ENCODE measurements at regions not wholly inside any gene's neighbourhood (a gene's known extent, or its start where the extent isn't known, plus 50 kb on each side); places are given as distances from the start of the nearest gene placed in this dataset.

DNA sequence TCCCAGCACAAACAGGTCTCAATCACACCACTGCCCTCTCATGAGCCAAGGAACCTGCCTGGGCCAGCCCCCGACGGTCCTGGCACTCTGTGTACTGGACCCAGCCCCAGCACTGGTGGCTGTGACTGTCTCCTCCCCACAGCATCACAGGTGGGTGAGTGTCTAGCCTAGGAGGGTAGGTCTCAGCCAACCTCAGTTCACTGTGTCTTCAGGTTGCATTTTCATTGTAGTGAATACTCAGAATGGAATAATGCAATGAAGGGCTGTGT lies 163.4 kb upstream of the NSMCE3 start:
- Mint-ChIP-seq H3K36me3 (no peaks in the 10 kb centered on the region), H3K9me3 (no peaks in the 10 kb centered on the region), H3K4me3 (no peak overlapping the region), H3K27ac (no peak overlapping the region), H3K27me3 (peaks cover 3% of the 10 kb centered on the region), H3K4me1 (ENCODE audit: unreplicated experiment) (peaks cover 13% of the 10 kb centered on the region)
- TF ChIP-seq, protein P1, sequence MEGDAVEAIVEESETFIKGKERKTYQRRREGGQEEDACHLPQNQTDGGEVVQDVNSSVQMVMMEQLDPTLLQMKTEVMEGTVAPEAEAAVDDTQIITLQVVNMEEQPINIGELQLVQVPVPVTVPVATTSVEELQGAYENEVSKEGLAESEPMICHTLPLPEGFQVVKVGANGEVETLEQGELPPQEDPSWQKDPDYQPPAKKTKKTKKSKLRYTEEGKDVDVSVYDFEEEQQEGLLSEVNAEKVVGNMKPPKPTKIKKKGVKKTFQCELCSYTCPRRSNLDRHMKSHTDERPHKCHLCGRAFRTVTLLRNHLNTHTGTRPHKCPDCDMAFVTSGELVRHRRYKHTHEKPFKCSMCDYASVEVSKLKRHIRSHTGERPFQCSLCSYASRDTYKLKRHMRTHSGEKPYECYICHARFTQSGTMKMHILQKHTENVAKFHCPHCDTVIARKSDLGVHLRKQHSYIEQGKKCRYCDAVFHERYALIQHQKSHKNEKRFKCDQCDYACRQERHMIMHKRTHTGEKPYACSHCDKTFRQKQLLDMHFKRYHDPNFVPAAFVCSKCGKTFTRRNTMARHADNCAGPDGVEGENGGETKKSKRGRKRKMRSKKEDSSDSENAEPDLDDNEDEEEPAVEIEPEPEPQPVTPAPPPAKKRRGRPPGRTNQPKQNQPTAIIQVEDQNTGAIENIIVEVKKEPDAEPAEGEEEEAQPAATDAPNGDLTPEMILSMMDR (conservative IDR thresholded peaks at IDR 0.05): no peak
- no peak for DNase-seq (ENCODE audit: extremely low spot score, unreplicated experiment)

DNA sequence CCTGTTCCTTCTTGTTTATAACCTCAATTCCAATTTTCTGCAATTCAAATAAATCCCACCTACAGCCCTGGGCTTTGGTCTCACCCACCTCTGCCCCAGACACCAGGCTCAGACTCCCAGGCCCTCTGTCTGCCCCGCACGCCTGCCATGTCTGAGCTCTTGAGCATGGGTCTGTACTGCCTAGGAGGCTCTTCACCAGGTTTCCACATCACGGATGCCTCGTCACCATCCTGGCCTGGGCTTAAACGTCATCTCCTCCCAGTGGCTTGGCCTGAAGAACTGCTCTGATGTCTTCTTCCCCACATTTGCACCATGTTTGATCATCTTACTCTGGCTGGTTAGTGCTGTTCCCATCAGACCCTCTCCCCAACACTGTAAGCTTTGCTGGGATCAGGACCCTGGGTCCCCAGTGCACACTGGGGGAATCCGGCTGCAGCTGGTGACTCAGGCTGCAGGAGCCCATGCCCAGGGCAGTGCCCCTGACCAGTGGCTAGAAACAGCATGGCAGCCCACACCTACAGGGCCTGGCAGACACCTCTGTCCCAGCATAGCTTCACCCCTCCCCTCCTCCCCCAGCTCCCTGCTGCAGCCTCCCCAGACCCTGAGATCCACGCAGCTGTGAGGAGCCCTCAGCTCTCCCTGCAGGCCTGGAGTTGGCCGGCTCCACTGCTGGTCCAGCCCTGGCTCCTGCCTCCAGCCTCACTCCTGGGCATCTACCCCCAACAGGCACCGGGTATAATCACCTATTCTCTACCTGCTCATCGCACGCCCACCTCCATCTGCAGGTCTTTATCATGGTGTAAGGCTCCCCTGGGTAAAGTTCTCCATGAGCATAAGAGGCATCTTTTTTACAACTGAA lies 162.8 kb upstream of the NSMCE3 start:
- Mint-ChIP-seq H3K4me3 (no peak overlapping the region), H3K9me3 (no peaks in the 10 kb centered on the region), H3K36me3 (no peaks in the 10 kb centered on the region), H3K27ac (no peak overlapping the region), H3K4me1 (ENCODE audit: unreplicated experiment) (peaks cover 13% of the 10 kb centered on the region), H3K27me3 (peaks cover 3% of the 10 kb centered on the region)
- TF ChIP-seq, protein P1 (conservative IDR thresholded peaks at IDR 0.05): no peak
- DNase-seq (ENCODE audit: extremely low spot score, unreplicated experiment): no peak

DNA sequence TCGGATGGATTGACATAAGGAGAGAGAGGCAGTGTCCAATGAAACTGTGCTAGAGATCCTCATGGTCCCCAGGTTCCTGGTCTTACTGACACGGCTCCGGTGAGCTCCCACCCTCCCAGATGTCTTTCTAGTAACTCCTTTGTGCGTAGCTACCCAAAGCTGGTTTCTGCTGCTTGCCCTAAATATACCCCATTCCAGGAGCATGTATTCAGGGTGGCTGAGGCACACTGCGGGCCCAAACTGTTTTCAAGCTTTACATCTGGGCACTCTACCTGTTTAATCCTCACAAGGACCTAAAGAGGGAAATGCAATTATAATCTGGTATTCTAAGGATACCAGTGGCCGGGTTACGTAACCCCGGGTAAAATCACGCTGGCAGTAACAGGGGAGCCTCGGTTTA lies 161.2 kb upstream of the NSMCE3 start:
- H3K36me3 Mint-ChIP-seq: no peaks in the 10 kb centered on the region
- no peak for DNase-seq (ENCODE audit: extremely low spot score, unreplicated experiment)
- no peak overlapping the region for H3K4me3 Mint-ChIP-seq
- H3K27ac Mint-ChIP-seq: no peak overlapping the region
- H3K4me1 Mint-ChIP-seq (ENCODE audit: unreplicated experiment): peaks cover 13% of the 10 kb centered on the region
- peaks cover 3% of the 10 kb centered on the region for H3K27me3 Mint-ChIP-seq
- H3K9me3 Mint-ChIP-seq: no peaks in the 10 kb centered on the region
- TF ChIP-seq, protein P1 (conservative IDR thresholded peaks at IDR 0.05): no peak

DNA sequence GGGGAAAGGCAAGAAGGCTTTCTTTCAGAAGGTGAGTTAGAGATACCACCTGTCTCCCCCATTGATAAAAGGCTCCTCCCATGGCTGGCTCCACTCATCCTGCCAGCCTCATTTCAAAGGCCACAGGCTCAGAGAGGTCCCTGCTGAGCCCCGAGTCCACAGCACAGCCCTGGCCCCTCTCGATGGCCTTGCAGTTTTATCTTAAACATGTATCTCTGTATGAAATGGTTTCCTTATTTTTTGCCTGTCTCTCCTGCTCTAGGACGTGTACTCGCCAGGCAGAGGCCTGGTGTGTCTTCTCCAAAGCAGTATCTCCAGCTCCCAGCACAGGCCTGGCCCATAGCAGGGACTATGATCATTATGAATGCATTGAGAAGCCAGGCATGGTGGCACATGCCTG lies 160.5 kb upstream of the NSMCE3 start:
- no peak overlapping the region for H3K4me3 Mint-ChIP-seq

DNA sequence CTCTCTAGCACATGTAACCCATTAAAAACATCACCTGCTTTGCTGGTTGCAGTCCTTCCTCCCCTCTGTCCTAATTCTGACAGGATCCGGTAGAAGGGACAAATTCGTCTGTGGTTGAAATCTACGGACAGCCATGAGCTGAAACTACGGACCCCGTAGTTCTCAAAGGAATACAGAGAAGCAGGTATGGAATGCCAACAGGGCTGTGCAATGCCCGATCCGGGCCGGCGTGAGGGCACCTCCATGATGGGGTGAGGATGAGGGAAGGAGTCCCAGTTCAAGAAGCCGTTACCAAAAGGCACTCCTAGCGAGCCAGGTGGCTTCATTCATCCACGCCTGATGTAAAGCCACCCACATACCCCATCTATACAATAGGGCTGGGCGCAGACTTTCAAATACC lies 160.0 kb upstream of the NSMCE3 start:
- no peak overlapping the region for H3K4me3 Mint-ChIP-seq
- no peaks in the 10 kb centered on the region for H3K9me3 Mint-ChIP-seq
- H3K36me3 Mint-ChIP-seq: no peaks in the 10 kb centered on the region
- peaks cover 11% of the 10 kb centered on the region for H3K4me1 Mint-ChIP-seq (ENCODE audit: unreplicated experiment)
- DNase-seq (ENCODE audit: extremely low spot score, unreplicated experiment): no peak
- no peak overlapping the region for H3K27ac Mint-ChIP-seq
- H3K27me3 Mint-ChIP-seq: peaks cover 6% of the 10 kb centered on the region
- TF ChIP-seq, protein P1 (conservative IDR thresholded peaks at IDR 0.05): no peak

More for the DNA sequence above, 160.5 kb upstream of the NSMCE3 start:
- Mint-ChIP-seq H3K27me3 (peaks cover 5% of the 10 kb centered on the region), H3K9me3 (no peaks in the 10 kb centered on the region), H3K36me3 (no peaks in the 10 kb centered on the region), H3K27ac (no peak overlapping the region), H3K4me1 (ENCODE audit: unreplicated experiment) (peaks cover 13% of the 10 kb centered on the region)
- TF ChIP-seq, protein P1 (conservative IDR thresholded peaks at IDR 0.05): no peak
- DNase-seq (ENCODE audit: extremely low spot score, unreplicated experiment): no peak

Measured in type B pancreatic cell (in vitro differentiated cells).